ENCODE measurements at regions not wholly inside any gene's neighbourhood (a gene's known extent, or its start where the extent isn't known, plus 50 kb on each side); places are given as distances from the start of the nearest gene placed in this dataset.

GRCh38 chr6:98452685-98453084 lies 381.7 kb upstream of the POU3F2 start:
- Histone ChIP-seq H3K14ac (ENCODE audit: insufficient read length) (no peak overlapping the region), H2BK20ac (ENCODE audit: low read length) (no peak overlapping the region), H2AK5ac (ENCODE audit: low read depth, low read length) (no peak overlapping the region), H3K9ac (replicated peaks in 1 of 4; ENCODE audit: extremely low read depth in 1 of 4, low read depth in 3 of 4, low read length in 3 of 4) (no peak overlapping the region; a peak in 1 of 7 replicates), H3K9me3 (ENCODE audit: insufficient read depth in 2 of 2, low read depth in 1 of 2, low read length in 1 of 2) (no peaks in the 10 kb centered on the region), H3K23me2 (ENCODE audit: low read depth, low read length) (no peaks in the 10 kb centered on the region; the same call in 1 of the 2 replicates), H3K27ac (ENCODE audit: low read depth, low read length) (no peak overlapping the region), H3K4me1 (replicated peaks in 1 of 4; ENCODE audit: control insufficient read depth in 3 of 4, insufficient read depth in 4 of 4, low read length in 3 of 4) (no peaks in the 10 kb centered on the region), H2AFZ (ENCODE audit: low read length) (no peak overlapping the region), H4K5ac (ENCODE audit: insufficient read length, low read depth, low read length) (no peak overlapping the region), H3K27me3 (replicated peaks in 1 of 4; ENCODE audit: control insufficient read depth in 3 of 4, extremely low read depth in 1 of 4, insufficient read depth in 3 of 4, low read length in 3 of 4) (peaks cover 0 to 1% (median 0%) of the 10 kb centered on the region in 4 experiments; a peak in 1 of 7 replicates), H3K18ac (ENCODE audit: extremely low read depth, low read length) (no peak overlapping the region), H2BK15ac (ENCODE audit: low read length) (no peak overlapping the region), H3K4me3 (ENCODE audit: extremely low read depth in 1 of 4, insufficient read depth in 2 of 4, low read depth in 3 of 4, low read length in 4 of 4) (no peak overlapping the region), H4K91ac (replicated peaks; ENCODE audit: insufficient read length, low read length) (no peak overlapping the region), H3K79me1 (ENCODE audit: low read depth, low read length) (no peaks in the 10 kb centered on the region), H2BK120ac (replicated peaks; ENCODE audit: low read depth, low read length) (no peak overlapping the region), H2BK5ac (ENCODE audit: low read depth, low read length) (no peak overlapping the region), H3K56ac (replicated peaks; ENCODE audit: insufficient read length, low read depth, low read length) (no peak overlapping the region), H2BK12ac (ENCODE audit: low read depth, low read length) (no peak overlapping the region), H3K4me2 (ENCODE audit: insufficient read depth in 1 of 2, low read depth in 2 of 2, low read length in 2 of 2) (no peak overlapping the region), H3K23ac (ENCODE audit: insufficient read length) (no peak overlapping the region), H3K79me2 (ENCODE audit: control insufficient read depth in 1 of 2, insufficient read depth in 2 of 2, low read length in 2 of 2) (no peaks in the 10 kb centered on the region), H4K8ac (ENCODE audit: extremely low read depth, insufficient read depth, low read length) (no peak overlapping the region), H4K20me1 (replicated peaks in 1 of 2; ENCODE audit: control insufficient read depth in 1 of 2, insufficient read depth in 2 of 2, low read length in 2 of 2) (no peaks in the 10 kb centered on the region), H3K36me3 (ENCODE audit: control insufficient read depth in 2 of 4, insufficient read depth in 4 of 4, low read length in 3 of 4) (no peaks in the 10 kb centered on the region), H3K4ac (replicated peaks; ENCODE audit: insufficient read length, low read depth, low read length) (no peak overlapping the region)
- POLR2A ChIA-PET (ENCODE audit: partially characterized antibody): no interaction called here
- CTCF ChIA-PET (ENCODE audit: partially characterized antibody): no interaction called here
- 75% methylated on average over 2 of the region's 2 CpGs; no CpG with 5 or more reads in 1 of the 2 experiments for WGBS, 2 experiments (ENCODE audit: extremely low coverage in 1 of 2, insufficient coverage in 1 of 2, insufficient read length in 1 of 2, insufficient replicate concordance in 2 of 2, low coverage in 1 of 2, low lambda C conversion rate in 2 of 2, missing lambda C conversion rate in 1 of 2)
- FAIRE-seq (no peak), DNase-seq (ENCODE audit: low read depth in 1 of 2, low spot score in 2 of 2) (no peak)
- TF ChIP-seq RNF2 (IDR thresholded peaks at IDR 0.05; ENCODE audit: borderline replicate concordance, low read depth, low read length, missing control alignments, poor library complexity, severe bottlenecking) (no peak), CREB1 (IDR thresholded peaks at IDR 0.05) (no peak), RAD21 (IDR thresholded peaks at IDR 0.05 in 1 of 2, conservative IDR thresholded peaks at IDR 0.05 in 1 of 2; ENCODE audit: low read depth in 2 of 2, low read length in 2 of 2) (no peak), KDM1A (IDR thresholded peaks at IDR 0.05; ENCODE audit: borderline replicate concordance, low read length) (no peak), SP4 (IDR thresholded peaks at IDR 0.05; ENCODE audit: low read length) (no peak), CHD1 (IDR thresholded peaks at IDR 0.05; ENCODE audit: low read depth, low read length) (no peak), TAF7 (optimal IDR thresholded peaks at IDR 0.05; ENCODE audit: borderline replicate concordance, low read depth, low read length) (no peak), CEBPB (IDR thresholded peaks at IDR 0.05; ENCODE audit: low read depth, low read length) (no peak), POU5F1 (IDR thresholded peaks at IDR 0.05; ENCODE audit: low read depth, low read length) (no peak), TBP (IDR thresholded peaks at IDR 0.05; ENCODE audit: low read depth, low read length) (no peak), BCL11A (IDR thresholded peaks at IDR 0.05; ENCODE audit: low read depth in 2 of 2, low read length in 2 of 2) (no peak), HDAC2 (IDR thresholded peaks at IDR 0.05; ENCODE audit: borderline replicate concordance in 1 of 2, low read depth in 2 of 2, low read length in 2 of 2) (no peak), ATF2 (IDR thresholded peaks at IDR 0.05; ENCODE audit: low read length) (no peak)
